C4-2B (cell line): ENCODE measurements at regions not wholly inside any gene's neighbourhood (a gene's known extent, or its start where the extent isn't known, plus 50 kb on each side); places are given as distances from the start of the nearest gene placed in this dataset.

Experiments used
- H3K27ac ChIP-seq: fragments of 450-650 bp; 2 replicates; pipeline ENCODE4 v1.5.1; 2017
- CTCF ChIP-seq: fragments of 450-650 bp; conservative IDR thresholded peaks from 2 replicates; pipeline ENCODE4 v1.5.1; 2017; ENCODE audit warnings: mild to moderate bottlenecking
- ZFX ChIP-seq: fragments of 450-650 bp; IDR thresholded peaks from 2 replicates; pipeline ENCODE4 v1.6.1; 2017

- H3K27ac ChIP-seq: no peak overlapping the region
- TF ChIP-seq ZFX (no peak), CTCF (no peak)
Measured at GRCh38 chr3:21860657-21861056, 109.6 kb upstream of the ZNF385D start.

- H3K27ac ChIP-seq: no peak overlapping the region
- TF ChIP-seq ZFX: no peak
- TF ChIP-seq CTCF: no peak
Measured at GRCh38 chr3:21876782-21877181, 125.8 kb upstream of the ZNF385D start.

- H3K27ac ChIP-seq: no peak overlapping the region
- no peak for TF ChIP-seq CTCF
- TF ChIP-seq ZFX: no peak
Measured at GRCh38 chr3:21877214-21877754, 126.3 kb upstream of the ZNF385D start.

GRCh38 chr3:21879184-21879886 is 128.3 kb upstream of the ZNF385D start:
- H3K27ac ChIP-seq: no peak overlapping the region
- TF ChIP-seq ZFX (no peak), CTCF (no peak)

GRCh38 chr3:21888656-21889055 is 137.6 kb upstream of the ZNF385D start:
- no peak overlapping the region for H3K27ac ChIP-seq
- TF ChIP-seq CTCF: no peak
- TF ChIP-seq ZFX: no peak

GRCh38 chr3:21889166-21889565 is 138.2 kb upstream of the ZNF385D start:
- H3K27ac ChIP-seq: no peak overlapping the region
- no peak for TF ChIP-seq CTCF
- no peak for TF ChIP-seq ZFX

GRCh38 chr3:21892104-21892503 is 141.1 kb upstream of the ZNF385D start:
- TF ChIP-seq ZFX: no peak
- no peak for TF ChIP-seq CTCF
- H3K27ac ChIP-seq: no peak overlapping the region
